HG03064 (cell line): ENCODE measurements at regions not wholly inside any gene's neighbourhood (a gene's known extent, or its start where the extent isn't known, plus 50 kb on each side); places are given as distances from the start of the nearest gene placed in this dataset.
"Not testable (repeated sequence)": the region's sequence is repeated elsewhere in the genome, so short reads cannot be mapped to it uniquely, and the experiment has no call there.

Experiments used
- ATAC-seq: cut with Tn5 transposase; IDR thresholded peaks from one replicate; pipeline ENCODE4 v1.9.1; 2021; ENCODE audit warnings: low read depth; ENCODE audit not compliant: unreplicated experiment

- ATAC-seq, result no peak
These were observed 286.4 kb downstream of the PRDM5 start for GRCh38 chr4:120636120-120636630.

DNA sequence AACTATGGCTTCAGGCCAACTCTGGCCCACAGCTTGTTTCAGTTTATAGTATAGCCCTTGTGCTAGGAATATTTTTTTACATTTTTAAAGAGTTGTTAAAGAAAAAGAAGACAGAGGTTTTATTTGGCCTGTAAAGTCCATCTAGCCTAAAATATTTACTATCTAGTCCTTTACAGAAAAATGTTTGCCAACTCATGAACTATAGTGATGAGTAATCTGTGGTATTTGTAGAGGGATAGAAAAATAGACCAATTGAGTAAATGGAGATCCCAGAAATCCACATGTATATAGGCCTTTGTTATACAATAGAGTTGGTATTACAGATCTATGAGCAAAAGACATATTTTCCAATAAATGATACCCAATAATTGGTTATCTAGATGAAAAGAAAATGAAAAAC lies 288.7 kb downstream of the PRDM5 start:
- no peak for ATAC-seq

GRCh38 chr4:120630427-120630826 lies 292.1 kb downstream of the PRDM5 start:
- no peak for ATAC-seq

GRCh38 chr4:120629546-120630108 lies 292.9 kb downstream of the PRDM5 start:
- ATAC-seq, result no peak

DNA sequence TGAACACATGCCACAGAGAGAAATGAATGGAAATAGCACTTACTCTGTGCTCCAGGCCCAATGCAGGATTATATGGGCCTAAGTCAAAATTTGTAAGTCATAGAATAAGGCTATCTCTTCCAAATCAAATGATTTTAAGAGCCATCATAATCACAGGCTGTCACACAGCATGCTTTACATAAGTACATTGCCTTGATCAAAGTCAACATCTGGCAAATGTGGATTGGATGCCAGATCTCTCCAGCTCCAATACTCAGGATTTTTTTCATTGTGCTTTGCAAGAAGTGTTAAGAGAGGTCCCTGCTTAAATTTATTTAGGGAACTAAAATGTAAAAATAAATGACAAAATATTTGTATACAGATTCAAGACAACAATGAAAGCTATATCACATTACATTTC lies 299.9 kb downstream of the PRDM5 start:
- no peak for ATAC-seq

DNA sequence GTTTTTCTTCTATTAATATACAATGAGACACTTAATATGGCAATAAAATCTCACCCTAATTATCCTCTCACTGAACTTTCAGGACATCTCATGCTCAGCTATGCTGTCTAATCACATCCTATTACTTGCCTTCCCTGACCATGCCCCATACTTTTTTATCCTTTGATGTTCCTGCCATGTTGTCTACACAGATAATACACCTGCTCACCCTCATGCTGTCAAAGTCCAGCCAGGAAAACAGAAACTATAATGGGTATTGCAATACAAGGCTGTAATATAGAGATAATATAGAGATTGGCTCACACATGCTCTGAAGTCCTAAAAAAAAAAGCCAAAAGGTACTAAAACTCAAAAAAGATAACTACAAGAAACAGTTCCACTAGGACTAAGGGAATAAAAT lies 305.4 kb downstream of the PRDM5 start:
- ATAC-seq, result no peak

GRCh38 chr4:120616041-120616440 lies 306.5 kb downstream of the PRDM5 start:
- ATAC-seq, result no peak

DNA sequence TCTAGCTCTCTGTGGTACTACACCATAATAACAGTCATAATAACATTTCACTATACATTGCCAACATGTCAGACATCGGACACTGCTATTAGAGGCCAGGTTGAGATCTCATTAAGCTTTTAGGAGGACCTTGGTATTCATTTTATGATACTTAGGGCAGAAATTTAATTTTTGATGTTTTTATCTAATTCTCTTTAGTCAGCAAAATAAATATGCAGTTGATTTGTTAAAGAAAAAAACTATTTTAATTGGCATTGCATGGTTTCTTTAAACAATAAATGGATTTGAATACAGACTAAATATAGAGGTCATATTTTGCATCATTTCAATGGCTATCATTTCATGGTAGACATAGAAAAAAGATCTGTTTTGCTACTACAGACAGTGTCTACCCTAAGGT lies 308.7 kb downstream of the PRDM5 start:
- ATAC-seq, result no peak

- no peak for ATAC-seq
These were observed 311.4 kb downstream of the PRDM5 start for GRCh38 chr4:120611092-120611491.

DNA sequence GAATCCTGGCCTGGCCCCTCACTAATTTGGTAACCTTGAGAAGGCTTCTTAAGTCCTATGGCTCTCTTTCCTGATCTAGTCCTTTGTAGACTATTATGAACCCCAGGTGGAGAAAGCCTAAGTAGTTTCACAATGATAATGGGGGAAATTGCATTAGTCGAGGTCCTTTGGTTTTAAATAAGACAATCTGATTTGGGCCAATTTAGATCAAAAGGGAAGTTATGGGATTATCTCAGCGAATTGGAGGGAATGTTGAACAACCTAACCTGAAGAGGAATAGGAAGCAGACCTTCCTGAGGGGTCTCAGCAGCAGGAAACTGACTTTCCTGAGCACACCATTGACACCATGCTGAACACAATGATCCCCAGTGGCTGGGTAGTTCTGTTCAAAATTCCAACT lies 331.5 kb downstream of the PRDM5 start:
- ATAC-seq, result no peak

GRCh38 chr4:120589787-120590186 lies 332.7 kb downstream of the PRDM5 start:
- ATAC-seq, result no peak

DNA sequence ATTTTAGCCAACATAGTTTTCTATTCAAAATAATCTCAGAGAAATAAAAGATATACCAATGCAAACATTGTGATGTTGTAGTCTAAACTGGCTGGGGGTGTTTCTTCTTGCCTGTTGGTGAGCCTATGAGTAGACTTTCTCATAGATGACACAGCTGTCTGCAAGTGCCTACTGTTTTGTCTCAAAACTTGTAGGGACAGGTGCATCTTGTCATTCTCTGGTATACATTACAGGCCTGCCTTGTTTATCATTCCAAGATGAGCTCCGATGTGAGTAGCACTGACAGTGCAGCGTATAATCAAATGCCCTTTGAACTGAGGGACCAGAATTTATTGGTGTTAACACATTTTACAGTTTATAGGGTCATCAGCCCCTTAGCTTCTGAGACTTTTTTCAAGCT lies 353.8 kb downstream of the PRDM5 start:
- no peak for ATAC-seq

GRCh38 chr4:120561648-120562047 lies 360.9 kb downstream of the PRDM5 start:
- no peak for ATAC-seq

DNA sequence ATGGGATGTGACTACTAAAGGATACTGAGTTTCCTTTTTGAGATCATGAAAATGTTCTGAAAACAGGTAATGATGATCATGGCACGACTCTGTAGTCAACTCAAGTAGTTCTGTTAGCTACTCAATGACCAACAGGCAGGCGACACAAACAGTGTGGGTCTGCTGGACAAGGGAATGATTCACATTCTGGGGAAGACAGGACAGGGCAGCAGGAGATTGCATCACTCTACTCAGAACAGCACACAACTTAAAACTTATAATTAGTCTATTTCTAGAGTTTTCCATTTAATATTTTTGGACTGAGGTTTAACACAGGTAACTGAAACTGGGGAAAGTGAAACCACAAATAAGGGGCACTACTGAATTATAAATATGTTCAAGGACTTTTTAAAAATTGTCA lies 365.2 kb downstream of the PRDM5 start:
- no peak for ATAC-seq

GRCh38 chr4:120555058-120555457 lies 367.5 kb downstream of the PRDM5 start:
- ATAC-seq, result no peak

- ATAC-seq, result no peak
These were observed 368.4 kb downstream of the PRDM5 start for GRCh38 chr4:120554086-120554485.

DNA sequence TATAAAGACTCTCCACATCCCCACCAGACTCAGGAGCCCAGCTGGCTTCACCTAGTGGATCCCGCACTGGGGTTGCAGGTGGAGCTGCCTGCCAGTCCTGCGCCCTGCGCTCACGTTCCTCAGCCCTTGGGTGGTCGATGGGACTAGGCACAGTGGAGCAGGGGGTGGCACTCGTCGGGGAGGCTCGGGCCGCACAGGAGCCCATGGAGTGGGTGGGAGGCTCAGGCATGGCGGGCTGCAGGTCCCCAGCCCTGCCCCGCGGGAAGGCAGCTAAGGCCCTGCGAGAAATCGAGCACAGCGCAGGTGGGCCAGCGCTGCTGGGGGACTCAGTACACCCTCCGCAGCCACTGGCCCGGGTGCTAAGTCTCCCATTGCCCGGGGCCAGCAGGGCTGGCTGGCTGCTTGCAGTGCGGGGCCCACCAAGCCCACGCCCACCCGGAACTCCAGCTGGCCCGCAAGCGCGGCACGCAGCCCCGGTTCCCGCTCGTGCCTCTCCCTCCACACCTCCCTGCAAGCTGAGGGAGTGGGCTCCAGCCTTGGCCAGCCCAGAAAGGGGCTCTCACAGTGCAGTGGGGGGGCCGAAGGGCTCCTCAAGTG lies 371.8 kb downstream of the PRDM5 start:
- not testable (repeated sequence) for ATAC-seq

DNA sequence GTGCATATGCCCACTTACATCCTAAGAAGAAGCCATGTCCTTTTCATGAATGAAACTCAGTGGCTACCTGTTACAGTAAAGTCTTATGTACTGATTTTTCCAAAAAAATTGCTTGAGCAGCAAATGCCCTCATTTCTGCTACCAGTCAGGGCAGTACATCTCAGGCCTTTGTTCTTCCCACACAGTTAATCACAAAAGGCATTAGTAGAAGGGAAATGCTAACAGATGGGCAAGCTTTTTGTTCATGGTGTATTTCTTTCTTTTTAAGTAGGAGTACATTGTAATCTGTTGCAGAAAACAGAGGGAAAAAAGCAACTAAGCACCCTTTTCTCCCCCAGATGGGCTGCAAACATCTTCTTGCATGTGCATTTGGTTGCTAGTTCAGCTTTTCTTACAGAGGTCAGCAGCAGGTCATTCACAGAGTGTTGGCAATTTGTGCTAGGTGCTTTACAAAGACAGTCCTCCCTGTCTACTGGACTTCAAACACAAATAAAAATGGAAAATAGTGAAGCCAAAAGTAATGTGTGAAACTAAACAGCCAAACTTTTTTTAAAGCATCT lies 373.4 kb downstream of the PRDM5 start:
- no peak for ATAC-seq

DNA sequence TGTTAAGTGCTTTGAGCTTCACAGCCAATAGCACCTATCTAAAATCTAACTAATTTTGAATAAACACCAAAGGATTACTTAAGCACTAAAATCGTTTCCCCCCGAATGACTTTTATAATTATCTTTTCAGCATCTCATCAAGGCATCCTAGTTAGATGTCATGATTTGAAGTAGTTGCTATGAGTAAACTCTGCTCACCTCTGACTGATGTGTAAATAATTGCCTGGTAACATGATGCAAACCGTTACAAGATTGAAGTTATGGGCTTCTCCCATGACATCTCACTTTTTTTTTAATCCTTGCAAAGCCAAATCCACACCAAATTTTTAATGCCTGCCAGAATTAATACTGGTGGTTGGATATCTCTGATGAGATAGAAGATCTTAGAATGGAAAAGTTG lies 377.1 kb downstream of the PRDM5 start:
- no peak for ATAC-seq

DNA sequence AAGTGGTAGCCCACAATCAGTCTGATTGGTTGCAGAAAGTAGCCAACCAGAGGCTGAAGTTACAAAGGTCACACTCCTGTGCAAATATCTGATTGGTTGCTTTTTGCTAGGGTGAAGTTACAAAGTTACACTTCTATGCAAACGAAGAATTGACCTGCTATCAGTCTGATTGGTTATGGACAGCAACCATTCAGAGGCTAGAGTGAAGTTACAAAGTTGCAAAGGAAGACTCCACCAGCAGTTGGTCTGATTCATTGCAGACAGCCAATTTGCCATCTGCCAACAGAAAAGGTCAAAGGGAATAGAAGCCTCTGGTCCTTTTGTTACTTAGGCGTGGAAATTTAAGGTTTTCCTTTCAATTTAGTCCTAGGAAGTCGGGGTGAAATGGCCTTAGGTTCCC lies 377.7 kb downstream of the PRDM5 start:
- no peak for ATAC-seq

- no peak for ATAC-seq
These were observed 381.9 kb downstream of the PRDM5 start for GRCh38 chr4:120540625-120541024.

- ATAC-seq, result no peak
These were observed 385.6 kb downstream of the PRDM5 start for GRCh38 chr4:120536884-120537283.
